ENCODE measurements at regions not wholly inside any gene's neighbourhood (a gene's known extent, or its start where the extent isn't known, plus 50 kb on each side); places are given as distances from the start of the nearest gene placed in this dataset.

DNA sequence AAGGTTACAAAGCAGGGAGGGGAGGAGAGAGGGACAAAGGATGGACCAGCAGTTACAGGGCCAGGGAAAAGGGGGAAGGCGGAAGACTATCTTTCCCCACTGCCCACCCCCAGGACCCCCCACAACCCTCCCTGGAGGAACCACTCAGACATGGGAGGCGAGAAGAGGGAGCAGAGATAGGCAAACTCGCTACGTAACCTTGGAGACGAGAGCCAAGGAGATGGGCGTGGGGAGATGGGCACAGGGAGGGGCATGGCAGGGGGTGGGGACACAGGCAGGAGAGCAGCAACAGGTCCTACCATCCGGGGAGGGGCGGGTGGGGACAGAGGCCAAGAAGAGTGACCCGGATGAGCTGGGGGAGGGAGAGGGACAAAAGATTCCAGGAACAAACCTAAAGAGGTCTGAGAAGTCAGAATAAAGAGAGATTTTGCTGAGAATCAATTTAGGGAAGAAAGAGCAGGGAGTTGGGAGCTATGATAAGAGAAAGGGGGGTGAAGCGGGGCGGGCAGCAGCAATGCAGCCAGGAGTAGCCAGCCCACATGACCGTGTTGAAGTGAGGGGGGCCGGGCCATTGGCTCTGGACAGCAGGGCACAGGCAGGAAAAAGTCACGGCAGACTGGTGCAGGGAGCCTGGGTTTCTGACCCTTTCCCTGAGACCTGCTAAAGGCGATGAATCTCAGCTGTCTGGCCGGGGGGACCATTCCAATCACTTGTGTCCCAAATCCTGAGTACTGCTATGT is 128.4 kb downstream of the BUD13 start:
- H3K27ac Mint-ChIP-seq: no peak overlapping the region
- no peak overlapping the region for H3K27ac ChIP-seq (ENCODE audit: low read depth in 1 of 2, low read length in 2 of 2)
- 89% methylated on average over 13 of the region's 16 CpGs for WGBS (ENCODE audit: insufficient coverage)
- DNase-seq: peak in 1 of 3 donors; percentile 1
- no peaks in the 10 kb centered on the region for H3K79me2 ChIP-seq (ENCODE audit: insufficient read depth, low read length)
- no peak overlapping the region for H2AFZ ChIP-seq (ENCODE audit: insufficient read depth, low read depth, low read length, poor library complexity, severe bottlenecking)
- H3K9me3 Mint-ChIP-seq: peaks cover 0 to 2% (median 0%) of the 10 kb centered on the region in 7 donors
- no peaks in the 10 kb centered on the region for H3K9me3 ChIP-seq (replicated peaks in 1 of 2; ENCODE audit: control insufficient read depth in 1 of 2, insufficient read depth in 1 of 2, low read length in 2 of 2)
- H3K4me2 ChIP-seq (replicated peaks; ENCODE audit: extremely low read depth, low read length, poor library complexity, severe bottlenecking): no peak overlapping the region
- H3K27me3 Mint-ChIP-seq (ENCODE audit: low read depth in 3 of 3): peaks cover 0 to 5% (median 2%) of the 10 kb centered on the region in 3 donors
- H3K9ac ChIP-seq (ENCODE audit: insufficient read depth, low read length, poor library complexity, severe bottlenecking): no peak overlapping the region
- no peaks in the 10 kb centered on the region for H3K36me3 ChIP-seq (replicated peaks in 1 of 2; ENCODE audit: control insufficient read depth in 1 of 2, insufficient read depth in 2 of 2, low read length in 2 of 2)
- no peaks in the 10 kb centered on the region for H3K36me3 Mint-ChIP-seq
- TF ChIP-seq, protein P1, sequence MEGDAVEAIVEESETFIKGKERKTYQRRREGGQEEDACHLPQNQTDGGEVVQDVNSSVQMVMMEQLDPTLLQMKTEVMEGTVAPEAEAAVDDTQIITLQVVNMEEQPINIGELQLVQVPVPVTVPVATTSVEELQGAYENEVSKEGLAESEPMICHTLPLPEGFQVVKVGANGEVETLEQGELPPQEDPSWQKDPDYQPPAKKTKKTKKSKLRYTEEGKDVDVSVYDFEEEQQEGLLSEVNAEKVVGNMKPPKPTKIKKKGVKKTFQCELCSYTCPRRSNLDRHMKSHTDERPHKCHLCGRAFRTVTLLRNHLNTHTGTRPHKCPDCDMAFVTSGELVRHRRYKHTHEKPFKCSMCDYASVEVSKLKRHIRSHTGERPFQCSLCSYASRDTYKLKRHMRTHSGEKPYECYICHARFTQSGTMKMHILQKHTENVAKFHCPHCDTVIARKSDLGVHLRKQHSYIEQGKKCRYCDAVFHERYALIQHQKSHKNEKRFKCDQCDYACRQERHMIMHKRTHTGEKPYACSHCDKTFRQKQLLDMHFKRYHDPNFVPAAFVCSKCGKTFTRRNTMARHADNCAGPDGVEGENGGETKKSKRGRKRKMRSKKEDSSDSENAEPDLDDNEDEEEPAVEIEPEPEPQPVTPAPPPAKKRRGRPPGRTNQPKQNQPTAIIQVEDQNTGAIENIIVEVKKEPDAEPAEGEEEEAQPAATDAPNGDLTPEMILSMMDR (IDR thresholded peaks at IDR 0.05): no peak
- no peak overlapping the region for H3K4me3 ChIP-seq (replicated peaks in 1 of 3; ENCODE audit: low read depth in 2 of 3, low read length in 3 of 3)
- no peak overlapping the region for H3K4me3 Mint-ChIP-seq
- H3K4me1 ChIP-seq (ENCODE audit: control insufficient read depth in 1 of 2, insufficient read depth in 2 of 2, low read length in 2 of 2): no peaks in the 10 kb centered on the region
- no peaks in the 10 kb centered on the region for H3K4me1 Mint-ChIP-seq
- no peaks in the 10 kb centered on the region for H3K27me3 ChIP-seq (ENCODE audit: control insufficient read depth in 2 of 2, insufficient read depth in 2 of 2, low read length in 2 of 2)
- intact Hi-C loops (cut with micrococcal nuclease): no loop called here
- no peaks in the 10 kb centered on the region for H4K20me1 ChIP-seq (ENCODE audit: insufficient read depth, low read length)

DNA sequence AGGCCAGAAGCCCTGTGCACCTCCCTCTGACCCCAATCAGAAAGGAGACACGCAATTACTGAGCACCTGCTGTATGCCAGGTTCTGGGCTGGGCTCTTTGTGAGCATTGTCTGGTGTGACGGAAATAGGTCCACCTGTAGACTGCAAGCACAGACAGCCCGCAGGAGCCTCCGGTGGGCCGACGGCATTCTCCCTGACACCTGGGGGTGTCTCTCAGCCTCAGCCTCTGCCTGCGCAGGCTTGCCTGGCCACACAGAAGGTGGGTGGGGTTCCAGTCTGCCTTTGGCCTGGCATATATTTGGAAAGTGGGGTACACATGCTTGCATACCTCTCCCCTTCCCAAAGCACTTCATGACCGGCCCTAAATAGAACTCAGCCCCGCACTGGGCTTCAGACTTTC is 129.3 kb downstream of the BUD13 start:
- Histone ChIP-seq H3K9me3 (replicated peaks in 1 of 2; ENCODE audit: control insufficient read depth in 1 of 2, insufficient read depth in 1 of 2, low read length in 2 of 2) (no peaks in the 10 kb centered on the region), H4K20me1 (ENCODE audit: insufficient read depth, low read length) (no peaks in the 10 kb centered on the region), H2AFZ (ENCODE audit: insufficient read depth, low read depth, low read length, poor library complexity, severe bottlenecking) (no peak overlapping the region), H3K27me3 (ENCODE audit: control insufficient read depth in 2 of 2, insufficient read depth in 2 of 2, low read length in 2 of 2) (no peaks in the 10 kb centered on the region), H3K79me2 (ENCODE audit: insufficient read depth, low read length) (no peaks in the 10 kb centered on the region), H3K9ac (ENCODE audit: insufficient read depth, low read length, poor library complexity, severe bottlenecking) (no peak overlapping the region), H3K4me1 (ENCODE audit: control insufficient read depth in 1 of 2, insufficient read depth in 2 of 2, low read length in 2 of 2) (no peaks in the 10 kb centered on the region), H3K27ac (ENCODE audit: low read depth in 1 of 2, low read length in 2 of 2) (no peak overlapping the region), H3K4me2 (replicated peaks; ENCODE audit: extremely low read depth, low read length, poor library complexity, severe bottlenecking) (no peak overlapping the region), H3K4me3 (replicated peaks in 1 of 3; ENCODE audit: low read depth in 2 of 3, low read length in 3 of 3) (no peak overlapping the region), H3K36me3 (replicated peaks in 1 of 2; ENCODE audit: control insufficient read depth in 1 of 2, insufficient read depth in 2 of 2, low read length in 2 of 2) (no peaks in the 10 kb centered on the region)
- H3K36me3 Mint-ChIP-seq: no peaks in the 10 kb centered on the region
- H3K9me3 Mint-ChIP-seq: peaks cover 0 to 2% (median 0%) of the 10 kb centered on the region in 7 donors
- intact Hi-C loops (cut with micrococcal nuclease): no loop called here
- H3K27me3 Mint-ChIP-seq (ENCODE audit: low read depth in 3 of 3): peaks cover 0 to 5% (median 2%) of the 10 kb centered on the region in 3 donors
- 88% methylated on average over 6 of the region's 9 CpGs for WGBS (ENCODE audit: insufficient coverage)
- no peak overlapping the region for H3K4me3 Mint-ChIP-seq
- DNase-seq: no peak
- no peak overlapping the region for H3K27ac Mint-ChIP-seq
- TF ChIP-seq, protein P1 (IDR thresholded peaks at IDR 0.05): no peak
- no peaks in the 10 kb centered on the region for H3K4me1 Mint-ChIP-seq

All from CD14-positive monocyte (primary cell).